Activated CD4-positive, CD25-positive, alpha-beta regulatory T cell treated with anti-CD3 and anti-CD28 coated beads, Interleukin-2, amount 50 U/mL, for 24 hours (primary cell): ENCODE measurements at regions not wholly inside any gene's neighbourhood (a gene's known extent, or its start where the extent isn't known, plus 50 kb on each side); places are given as distances from the start of the nearest gene placed in this dataset.
"Not testable (repeated sequence)": the region's sequence is repeated elsewhere in the genome, so short reads cannot be mapped to it uniquely, and the experiment has no call there.

ENCODE experiments used
- ATAC-seq, 2 donors: fragments of 150-1000 bp; cut with Tn5 transposase; one replicate each; pipeline ENCODE4 v1.10.0; 2021; ENCODE audit warnings: mild to moderate bottlenecking in 1 of 2, moderate library complexity in 1 of 2

DNA sequence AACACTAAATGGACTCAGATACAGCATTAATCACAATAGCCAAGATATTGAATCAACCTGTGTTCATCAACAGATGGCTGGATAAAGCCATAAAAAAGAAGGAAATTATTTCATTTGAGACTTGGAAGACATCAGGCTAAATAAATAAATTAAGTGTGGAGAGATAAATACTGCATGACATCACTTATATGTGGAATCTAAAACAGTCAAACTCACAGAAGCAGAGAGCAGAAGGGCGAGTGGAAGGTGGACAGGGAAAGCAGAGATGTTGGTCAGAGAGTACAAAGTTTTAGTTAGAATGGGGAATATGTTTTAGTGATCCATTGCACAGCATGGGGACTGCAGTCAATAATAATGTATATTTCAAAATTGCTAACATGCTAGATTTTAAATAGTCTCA lies 207.2 kb downstream of the VAPA start:
- ATAC-seq, result no peak

DNA sequence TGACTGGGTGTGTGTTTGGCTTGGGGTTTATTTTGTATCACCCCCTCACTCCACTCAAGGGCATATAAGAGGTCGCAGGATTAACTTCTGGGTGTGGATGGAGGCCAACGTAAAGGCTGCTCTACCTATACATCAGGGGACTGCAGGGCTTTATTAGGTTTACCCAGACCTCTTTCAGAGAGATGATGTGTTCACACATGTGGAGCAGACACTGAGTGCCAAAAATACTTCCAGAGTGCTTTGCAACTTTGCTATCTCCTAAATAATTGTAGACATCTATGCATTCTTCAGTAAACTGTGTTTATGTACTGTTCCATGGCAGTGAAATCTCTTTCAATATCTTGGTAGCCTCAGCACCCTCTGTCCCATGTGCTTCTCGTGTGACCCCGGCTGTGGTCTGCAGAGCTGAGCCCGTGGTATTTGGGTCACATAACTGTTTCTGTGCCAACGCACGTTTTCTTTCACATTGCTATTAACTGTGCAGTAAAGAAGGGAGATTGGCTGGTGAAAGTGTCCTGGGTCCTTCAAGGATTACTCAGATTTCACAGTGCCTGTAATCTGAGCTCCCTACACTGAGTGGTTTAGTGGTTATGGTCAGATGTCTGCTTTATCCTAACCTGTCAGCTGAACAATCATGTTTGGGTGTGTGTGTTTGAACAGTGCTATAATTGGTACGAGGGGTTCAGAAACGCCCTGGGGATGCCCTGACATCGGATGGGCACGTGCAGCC lies 208.1 kb downstream of the VAPA start:
- no peak for ATAC-seq

DNA sequence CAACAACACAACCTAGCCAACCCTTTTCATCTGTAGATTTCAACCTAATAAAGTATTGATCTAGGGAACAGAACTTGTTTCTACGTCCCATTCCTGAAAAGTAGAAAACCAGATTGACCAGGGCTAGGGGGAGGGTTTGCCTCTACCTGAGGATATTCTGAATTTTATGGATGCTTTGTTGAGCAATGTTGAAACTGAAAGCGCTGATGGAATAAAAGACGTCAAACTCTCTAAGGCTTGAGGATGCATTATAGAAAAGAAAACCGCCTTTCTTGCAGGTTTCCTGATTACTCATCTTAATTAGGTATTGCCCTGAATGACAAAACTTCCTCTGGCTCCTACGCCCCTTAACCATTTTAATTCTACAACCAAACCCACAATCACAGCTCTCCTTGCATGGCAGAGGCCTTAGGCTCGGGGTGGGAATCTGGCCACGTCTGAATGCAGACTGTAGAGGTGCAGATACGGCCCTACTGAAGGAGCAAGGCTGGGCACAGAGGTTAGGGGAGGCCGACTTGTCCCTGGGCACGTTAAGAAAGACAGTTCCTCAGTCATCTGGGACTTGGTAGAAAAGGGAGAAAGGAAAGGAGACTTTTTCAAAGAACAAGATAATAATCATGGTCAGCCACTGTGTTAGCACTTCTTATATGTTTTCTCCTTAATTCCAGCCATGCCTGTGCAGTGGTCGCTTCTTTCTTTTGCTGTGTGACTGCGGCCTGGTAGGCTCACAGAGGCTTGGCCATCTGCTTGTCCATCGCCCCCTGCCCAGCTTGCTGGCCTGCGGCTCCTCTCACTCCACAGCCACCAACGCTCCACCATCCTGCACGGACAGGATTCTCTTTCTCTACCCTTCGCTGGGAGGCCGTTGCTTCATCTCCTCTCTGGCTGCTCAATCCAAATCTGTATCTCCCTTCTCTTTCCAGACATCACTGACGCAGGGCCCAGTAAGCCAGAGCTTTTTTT lies 209.5 kb downstream of the VAPA start:
- ATAC-seq, result no peak

DNA sequence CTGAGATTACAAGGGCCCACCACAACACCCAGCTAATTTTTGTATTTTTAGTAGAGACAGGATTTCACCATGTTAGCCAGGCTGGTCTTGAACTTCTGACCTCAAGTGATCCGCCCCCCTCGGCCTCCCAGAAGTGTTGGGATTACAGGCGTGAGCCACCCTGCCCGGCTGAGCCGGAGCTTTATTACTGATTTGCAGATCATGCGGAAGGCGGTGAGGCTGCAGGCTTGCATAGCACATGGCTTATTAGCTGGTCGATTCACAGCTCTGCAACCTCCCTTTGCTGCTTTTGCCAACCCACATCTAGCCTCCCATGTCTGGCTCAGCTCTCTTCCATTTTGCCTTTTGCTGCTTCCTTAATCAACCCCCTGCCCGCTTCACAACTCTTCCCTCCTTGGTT lies 210.3 kb downstream of the VAPA start:
- no peak for ATAC-seq

DNA sequence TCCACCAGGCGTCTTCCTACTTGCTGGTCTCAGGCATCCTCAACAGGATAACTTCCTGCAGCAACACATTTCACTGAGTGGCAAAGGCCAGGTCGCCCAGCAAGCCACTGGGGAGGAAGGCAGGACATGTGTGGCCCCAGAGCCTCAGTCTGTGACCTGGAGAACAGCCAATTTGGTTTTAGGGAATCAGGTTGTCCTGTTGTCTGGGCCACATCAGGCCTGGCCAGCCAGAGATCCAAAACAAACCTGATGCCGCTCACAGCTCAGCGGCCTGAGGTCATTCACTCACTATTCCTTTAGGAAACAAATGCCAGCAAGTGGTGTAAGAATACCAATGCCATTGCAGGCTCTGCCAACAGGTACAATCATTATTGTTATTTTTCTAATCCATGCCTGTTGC lies 210.7 kb downstream of the VAPA start:
- ATAC-seq, result no peak

DNA sequence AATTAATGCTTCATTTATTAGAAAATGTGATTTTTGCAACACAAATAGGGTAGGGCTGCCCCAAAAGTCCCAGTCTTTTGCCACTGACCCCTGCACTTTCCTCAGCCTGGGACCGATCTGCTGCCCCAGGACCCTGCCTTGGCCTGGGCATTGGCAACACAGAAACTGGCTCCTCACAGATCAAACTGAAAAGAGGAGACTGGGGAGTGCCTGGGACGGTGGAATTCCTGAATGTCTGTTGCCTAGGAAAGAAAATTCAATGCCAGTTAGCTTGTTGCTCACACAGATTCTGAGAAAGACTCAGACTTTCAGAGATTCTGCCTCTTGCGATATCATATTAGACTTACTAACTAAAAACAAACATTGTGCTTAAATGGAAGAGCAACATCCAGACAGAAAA lies 211.2 kb downstream of the VAPA start:
- no peak for ATAC-seq

DNA sequence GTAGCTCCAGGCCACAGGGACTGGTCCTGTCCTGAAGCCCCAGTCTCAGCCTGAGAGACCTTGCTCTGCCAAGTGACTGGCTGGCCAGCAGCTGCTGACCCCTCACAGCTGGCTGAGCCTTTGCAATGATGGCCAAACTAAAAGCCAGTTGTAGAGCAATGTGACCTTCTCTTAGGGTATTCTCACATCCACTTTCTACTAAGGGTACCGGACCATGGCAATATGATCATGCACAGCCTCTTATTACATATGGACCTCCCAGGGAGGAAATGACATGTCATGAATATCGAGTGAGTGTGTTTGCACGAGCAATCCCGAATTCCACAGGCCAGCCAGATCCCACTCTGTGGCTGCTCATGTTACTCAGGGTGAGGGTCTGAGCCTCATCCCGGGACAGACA lies 213.9 kb downstream of the VAPA start:
- no peak for ATAC-seq

DNA sequence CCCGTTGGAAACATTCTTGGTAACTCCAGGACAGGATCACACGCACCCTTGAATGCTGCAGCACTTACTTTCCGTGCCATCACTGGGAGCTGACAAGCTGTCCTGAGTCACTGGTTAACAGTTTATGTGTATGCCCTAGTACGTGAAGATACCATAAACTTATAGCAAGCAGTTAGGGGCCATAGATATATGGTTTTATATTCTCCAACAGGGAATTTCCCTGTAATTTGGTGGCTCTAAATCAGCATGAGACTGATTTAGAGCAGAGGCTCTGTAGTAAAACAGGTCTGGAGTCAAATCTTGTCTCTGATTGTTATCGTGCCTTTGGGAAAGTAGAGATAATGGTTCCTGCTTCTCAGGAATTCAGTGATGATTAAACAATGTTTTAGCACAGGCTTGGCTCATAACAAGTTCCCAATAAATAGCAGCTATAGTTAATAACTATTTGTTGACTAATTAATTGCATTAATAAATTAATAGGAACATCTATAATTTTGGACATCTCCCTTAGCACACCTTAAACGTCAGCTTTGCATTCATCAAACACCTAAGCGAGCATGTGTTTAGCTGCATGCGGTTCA lies 215.2 kb downstream of the VAPA start:
- ATAC-seq, result no peak

DNA sequence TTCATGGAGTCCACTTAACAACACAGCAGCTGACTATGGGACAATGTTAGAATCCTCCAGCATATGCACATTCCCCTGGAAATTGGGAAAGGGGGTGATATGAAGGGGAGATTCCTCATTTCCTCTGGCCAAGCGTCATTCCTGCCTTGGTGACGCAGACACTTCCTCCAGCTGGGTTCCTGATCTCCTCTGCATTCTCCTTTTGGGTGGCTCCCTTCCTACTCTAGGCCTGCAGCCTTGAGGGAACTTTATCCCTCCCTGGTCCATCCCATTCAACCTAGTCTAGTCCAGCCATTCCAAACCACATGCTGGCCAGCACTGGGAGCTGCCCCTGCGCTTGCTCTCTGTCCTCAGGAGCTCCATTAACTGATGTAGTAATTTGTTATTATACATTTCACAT lies 216.8 kb downstream of the VAPA start:
- ATAC-seq, result no peak

DNA sequence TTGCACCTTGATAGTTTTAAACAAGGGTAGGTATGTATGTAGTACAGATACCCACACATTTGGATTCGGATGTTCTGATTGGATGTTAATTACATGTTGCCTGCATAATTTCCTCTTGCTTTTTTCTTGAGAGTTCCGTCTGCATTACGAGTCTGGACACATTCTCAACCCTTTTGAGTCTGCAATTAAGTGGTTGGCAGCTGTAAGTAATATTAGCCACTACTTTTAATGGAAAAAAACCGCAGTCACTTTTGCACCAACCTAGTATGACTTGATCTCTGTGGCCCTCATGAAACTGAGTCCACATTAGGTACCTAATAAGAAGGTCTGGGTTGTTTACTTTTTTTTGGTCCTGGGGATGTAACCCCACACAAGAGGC lies 217.3 kb downstream of the VAPA start:
- no peak for ATAC-seq

DNA sequence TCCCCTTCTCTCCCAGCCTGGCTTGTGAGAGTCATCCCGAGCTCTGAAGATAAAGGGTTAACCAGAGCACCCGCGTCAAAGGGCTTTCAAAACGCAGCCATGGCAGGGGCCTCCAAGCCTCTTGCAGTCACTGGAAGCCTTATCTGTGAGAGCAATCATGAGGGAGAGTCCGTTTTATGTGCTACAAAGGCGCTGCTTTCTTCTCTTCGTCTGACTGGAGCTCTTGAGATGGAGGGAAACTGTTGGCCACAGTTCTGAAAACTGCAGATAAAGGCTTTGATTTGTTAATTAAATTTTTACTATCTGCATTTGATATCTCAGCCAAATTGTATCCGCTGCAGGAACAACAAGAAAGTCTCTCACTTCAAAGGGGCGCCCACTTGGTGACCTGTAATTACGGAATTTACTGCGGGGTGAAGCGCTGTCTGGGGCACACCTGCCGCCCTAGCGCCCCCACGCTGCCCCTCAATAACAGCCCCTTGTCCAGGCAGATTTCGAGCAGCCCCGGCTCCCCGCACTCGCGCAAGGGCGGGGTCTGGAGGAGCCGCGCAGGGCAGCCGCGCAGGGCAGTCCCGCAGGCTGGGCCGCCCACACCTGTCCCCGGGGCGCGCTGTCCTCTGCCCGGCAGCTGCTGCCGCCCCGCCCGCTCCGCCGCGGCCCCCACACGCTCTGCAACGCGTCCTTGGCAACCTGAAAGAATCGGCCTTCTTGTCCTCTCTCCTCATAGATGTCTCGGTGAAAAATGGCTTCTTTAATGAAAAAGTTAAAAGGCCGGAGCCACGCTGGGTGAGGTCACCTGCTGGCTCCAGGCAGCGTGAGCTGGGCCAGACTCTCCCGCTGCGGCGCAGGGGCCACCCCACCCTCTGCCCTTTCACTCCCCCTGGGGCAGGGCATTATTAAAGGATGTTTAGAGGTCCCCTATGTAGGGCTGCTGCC lies 217.9 kb downstream of the VAPA start:
- ATAC-seq, result no peak

DNA sequence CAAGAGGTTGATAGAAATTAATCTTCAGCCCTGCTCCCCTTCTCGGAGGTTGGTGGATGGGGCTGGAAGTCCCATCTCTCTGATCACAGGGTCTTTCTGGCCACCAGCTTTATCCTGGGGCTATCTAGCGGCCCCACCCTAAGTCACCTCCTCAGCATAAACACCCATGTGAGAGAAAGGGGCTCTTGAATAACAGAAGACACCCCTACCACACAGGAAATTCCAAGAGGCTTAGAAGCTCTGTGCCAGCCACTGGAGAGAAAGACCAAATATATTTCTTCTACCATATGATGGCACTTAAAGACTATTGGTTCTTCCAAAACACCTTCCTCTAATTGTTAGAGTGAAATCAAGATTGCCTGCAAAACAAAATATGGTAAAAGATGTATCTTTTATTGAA lies 219.7 kb downstream of the VAPA start:
- ATAC-seq, result no peak

DNA sequence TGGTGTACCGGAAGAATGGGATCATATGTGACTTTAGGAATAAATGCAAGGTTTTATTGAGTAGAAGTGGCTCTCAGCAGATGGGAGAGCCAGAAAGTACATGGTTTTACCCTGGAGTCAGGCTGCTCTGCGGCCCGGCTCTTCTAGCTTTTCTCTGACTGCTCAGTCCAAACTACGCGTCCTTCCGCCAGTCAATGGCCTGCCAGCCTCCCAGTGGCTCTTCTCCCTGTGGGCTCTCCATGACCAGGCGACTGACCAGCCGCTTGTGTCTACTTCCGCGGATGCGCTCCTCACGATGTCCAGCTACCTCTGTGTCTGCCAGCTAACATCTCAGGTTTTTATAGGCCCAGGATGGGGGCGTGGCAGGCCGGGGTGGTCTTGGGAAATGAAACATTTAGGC lies 220.4 kb downstream of the VAPA start:
- no peak for ATAC-seq

DNA sequence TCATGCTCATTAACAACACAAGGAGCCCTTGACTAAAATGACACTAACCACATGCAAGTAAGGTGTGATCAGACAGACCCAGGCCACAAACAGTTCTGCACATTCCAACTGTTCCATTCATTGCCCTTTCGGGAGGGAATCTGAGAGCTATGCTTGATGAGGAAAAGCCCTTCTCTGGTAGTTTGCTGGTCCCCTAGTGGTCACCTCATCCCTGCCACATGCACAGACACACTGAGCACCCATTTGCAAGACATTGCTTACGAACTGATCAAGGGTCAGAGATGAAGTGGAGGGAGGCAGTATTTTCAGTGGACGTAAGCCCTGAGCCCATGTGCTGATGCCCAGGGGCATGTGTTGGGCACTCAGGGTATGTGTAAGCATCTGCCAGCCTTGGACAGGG lies 220.9 kb downstream of the VAPA start:
- not testable (repeated sequence) for ATAC-seq

DNA sequence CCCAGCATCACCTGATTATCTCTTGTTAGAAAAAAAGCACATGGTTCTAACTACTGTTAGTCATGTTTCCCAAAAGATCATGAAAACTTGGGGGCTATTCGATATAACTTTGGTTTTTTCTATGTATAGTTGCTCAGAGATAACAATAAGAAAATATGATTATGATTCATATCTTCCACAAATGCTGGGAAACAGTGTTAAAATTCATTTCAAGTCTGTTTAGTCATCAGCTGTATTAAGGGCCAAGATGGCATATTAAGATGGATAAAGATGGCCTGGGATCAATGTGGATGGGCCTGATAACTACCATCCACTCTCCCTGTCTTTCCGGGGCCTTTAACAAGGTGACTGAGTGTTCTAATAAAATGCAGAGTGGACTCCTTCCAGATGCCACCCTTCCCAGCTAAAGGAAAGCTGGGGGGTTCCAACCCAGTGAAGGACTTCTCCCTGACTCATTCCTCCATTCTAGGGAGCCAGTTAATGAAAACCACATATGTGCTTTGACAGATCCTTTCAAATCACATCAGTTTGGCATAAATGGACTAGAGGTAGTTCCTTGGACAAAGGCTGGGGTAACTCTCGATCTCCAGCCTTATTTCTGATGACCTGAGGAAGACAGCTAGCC lies 221.6 kb downstream of the VAPA start:
- no peak for ATAC-seq

DNA sequence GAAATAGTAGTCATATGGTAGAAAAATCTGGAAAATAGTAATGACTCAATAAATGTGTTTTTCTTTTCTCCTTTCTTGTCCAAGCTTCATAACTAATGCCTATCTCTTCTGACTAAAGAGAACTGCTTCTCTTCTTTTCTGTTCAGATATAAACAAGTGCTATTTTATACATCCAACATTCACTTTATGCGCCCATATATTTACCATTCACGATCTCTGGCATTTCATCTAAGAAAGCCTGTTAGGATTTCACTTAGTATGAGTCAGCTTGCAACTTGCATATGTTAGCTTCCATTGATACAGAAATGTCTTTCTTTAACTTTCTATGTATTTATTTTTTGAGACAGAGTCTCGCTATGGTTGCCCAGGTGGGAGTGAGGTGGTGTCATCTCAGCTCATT lies 224.9 kb downstream of the VAPA start:
- ATAC-seq, result no peak

DNA sequence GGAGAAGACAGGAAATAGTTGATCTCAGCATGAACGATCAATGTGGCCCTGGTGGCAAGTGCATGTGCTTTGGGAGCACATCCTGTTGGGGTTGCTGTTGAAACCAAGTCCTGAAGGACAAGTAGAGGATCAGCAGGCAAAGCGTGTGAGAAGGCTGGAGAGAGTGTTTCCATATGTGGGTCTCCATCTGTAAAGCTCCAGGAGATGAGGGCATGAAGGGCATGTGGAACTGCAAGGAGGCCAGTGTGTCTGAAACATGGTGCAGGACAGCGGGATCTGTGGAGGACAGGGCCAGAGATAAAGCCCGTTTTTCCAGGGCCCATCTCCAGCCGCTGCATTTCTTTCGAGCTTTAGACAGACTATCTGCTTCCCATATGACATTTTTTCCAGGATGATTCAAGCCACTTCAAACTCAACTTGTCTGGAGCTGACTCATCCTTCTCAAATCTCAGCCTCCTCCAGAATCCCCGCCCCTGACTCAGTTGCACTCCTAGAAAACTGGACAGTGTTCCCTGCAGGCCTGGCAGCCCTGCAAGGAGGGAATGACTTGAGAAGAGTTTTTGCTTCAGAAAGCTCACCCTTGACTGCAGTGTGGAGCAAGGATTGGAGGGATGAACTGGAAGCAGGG lies 226.1 kb downstream of the VAPA start:
- ATAC-seq, result no peak

DNA sequence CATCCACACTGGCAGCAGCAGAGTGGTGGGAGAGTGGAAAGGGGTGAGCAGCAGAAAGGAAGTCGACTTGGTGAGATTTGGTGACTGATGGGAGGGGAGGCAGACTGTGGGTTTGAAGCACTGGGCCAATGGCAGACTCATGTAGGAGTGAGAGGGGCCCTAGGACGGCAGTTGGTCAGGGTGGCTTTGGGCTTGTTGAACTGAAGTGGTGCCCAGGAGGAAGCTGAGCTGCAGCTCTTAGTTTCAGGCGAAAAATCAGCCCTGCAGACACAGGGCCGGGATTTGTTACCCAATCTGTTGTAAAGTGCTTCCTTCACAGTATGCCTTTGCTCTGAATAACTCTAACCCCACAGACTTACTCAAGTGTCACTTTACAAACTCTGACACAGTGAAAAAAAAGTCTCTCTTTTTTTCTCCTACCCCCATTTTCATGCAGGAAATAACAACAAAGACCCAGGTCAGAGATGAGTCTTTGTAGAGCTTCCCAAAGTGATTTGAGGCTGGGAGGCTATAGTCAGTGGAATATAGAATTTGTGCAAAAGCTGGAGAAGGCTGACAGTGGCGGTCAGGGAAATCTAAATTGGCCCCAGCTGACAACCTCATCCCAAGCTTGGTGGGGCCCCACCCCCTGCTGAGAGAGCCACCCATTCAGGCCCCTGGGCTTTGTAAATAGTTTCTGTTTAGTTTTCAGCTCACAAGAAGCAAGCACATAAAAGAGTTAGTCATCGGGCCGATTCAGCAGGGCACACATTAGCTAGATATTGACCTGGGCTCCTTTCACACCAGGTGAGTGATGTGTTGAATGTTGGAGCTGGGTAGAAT lies 226.9 kb downstream of the VAPA start:
- no peak for ATAC-seq

DNA sequence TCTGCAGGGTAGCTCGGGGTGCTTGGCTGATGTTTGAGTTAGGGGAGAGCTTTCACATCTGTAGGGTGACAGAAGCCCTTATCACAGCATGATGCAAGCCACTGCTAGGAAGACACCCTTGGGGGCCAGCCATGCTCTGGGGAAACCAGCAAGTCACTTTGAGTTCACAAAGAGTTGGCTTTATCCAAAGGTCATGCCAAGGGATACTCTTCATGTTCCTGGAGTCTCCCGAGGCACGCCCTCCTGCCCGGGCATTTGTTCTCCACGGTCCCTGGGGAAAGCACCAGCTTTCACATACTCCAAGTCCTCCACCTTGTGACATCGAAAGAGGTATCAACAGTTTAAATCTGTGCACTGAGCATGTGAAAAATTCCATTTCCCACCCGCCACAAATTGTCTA lies 227.7 kb downstream of the VAPA start:
- ATAC-seq, result no peak

DNA sequence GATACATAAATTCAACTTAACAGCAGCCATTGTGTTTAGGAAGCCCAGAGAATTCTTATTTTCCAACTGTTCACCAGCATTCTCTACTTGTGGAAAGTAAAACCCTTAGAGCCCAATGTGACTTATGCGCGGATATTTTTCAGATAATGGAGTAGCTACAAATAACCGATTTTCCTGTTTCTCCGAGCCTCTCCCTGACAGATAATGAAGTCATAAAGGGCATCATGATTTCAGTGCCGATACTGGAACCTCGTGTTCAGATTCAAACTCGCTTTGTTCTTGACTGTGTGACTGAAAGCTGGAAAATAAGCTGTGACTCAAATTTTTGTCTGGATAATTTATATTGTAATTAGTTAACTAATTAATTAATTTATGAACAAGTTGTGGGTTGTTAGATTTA lies 228.2 kb downstream of the VAPA start:
- no peak for ATAC-seq
